Ascending aorta (tissue), 2 donors: ENCODE measurements at regions not wholly inside any gene's neighbourhood (a gene's known extent, or its start where the extent isn't known, plus 50 kb on each side); places are given as distances from the start of the nearest gene placed in this dataset.

Source experiments
- DNase-seq, 2 donors: peaks; one replicate each; pipeline ENCODE4 v3.0.0-alpha.2; 2019; ENCODE audit warnings: low spot score in 2 of 2
- H3K27ac ChIP-seq, 2 donors: fragments of 200-600 bp; sonication (generic); one replicate each; pipeline ENCODE4 v1.5.1; 2016 to 2017; ENCODE audit warnings: mild to moderate bottlenecking in 1 of 2
- H3K27me3 ChIP-seq: fragments of 200-600 bp; sonication (generic); one replicate; pipeline ENCODE4 v1.5.1; 2017
- H3K36me3 ChIP-seq, 2 donors: fragments of 200-600 bp; sonication (generic); one replicate each; pipeline ENCODE4 v1.5.1; 2016
- H3K4me1 ChIP-seq, 2 donors: fragments of 200-600 bp; sonication (generic); one replicate each; pipeline ENCODE4 v1.5.1; 2016 to 2017; ENCODE audit warnings: mild to moderate bottlenecking in 1 of 2
- H3K4me3 ChIP-seq, 2 donors: fragments of 200-600 bp; sonication (generic); one replicate each; pipeline ENCODE4 v1.5.1; 2016 to 2017; ENCODE audit warnings: mild to moderate bottlenecking in 1 of 2
- H3K9me3 ChIP-seq, 2 donors: fragments of 200-600 bp; sonication (generic); one replicate each; pipeline ENCODE4 v1.5.1; 2016
- intact Hi-C: fragments of 100-400 bp; cut with DNase I; formaldehyde crosslinking; loops from one replicate; pipeline ENCODE4 v1.15.1; 2023
- TF ChIP-seq, protein P1 (sequence below), 3 experiments: fragments of 200-600 bp in 2 of 3; fragments of 450-650 bp in 1 of 3; sonication (generic) in 2 of 3; IDR thresholded peaks; one replicate each; pipeline ENCODE4 v1.5.1; 2016 to 2019; ENCODE audit warnings: antibody characterized with exemption in 3 of 3, mild to moderate bottlenecking in 1 of 3, moderate library complexity in 1 of 3

GRCh38 chr3:117893638-117894037 is 1141.0 kb downstream of the IGSF11 start:
- H3K4me3 ChIP-seq: no peak overlapping the region
- TF ChIP-seq, protein P1, sequence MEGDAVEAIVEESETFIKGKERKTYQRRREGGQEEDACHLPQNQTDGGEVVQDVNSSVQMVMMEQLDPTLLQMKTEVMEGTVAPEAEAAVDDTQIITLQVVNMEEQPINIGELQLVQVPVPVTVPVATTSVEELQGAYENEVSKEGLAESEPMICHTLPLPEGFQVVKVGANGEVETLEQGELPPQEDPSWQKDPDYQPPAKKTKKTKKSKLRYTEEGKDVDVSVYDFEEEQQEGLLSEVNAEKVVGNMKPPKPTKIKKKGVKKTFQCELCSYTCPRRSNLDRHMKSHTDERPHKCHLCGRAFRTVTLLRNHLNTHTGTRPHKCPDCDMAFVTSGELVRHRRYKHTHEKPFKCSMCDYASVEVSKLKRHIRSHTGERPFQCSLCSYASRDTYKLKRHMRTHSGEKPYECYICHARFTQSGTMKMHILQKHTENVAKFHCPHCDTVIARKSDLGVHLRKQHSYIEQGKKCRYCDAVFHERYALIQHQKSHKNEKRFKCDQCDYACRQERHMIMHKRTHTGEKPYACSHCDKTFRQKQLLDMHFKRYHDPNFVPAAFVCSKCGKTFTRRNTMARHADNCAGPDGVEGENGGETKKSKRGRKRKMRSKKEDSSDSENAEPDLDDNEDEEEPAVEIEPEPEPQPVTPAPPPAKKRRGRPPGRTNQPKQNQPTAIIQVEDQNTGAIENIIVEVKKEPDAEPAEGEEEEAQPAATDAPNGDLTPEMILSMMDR (IDR thresholded peaks at IDR 0.05): no peak
- H3K27ac ChIP-seq: no peak overlapping the region
- H3K4me1 ChIP-seq: no peaks in the 10 kb centered on the region
- no peaks in the 10 kb centered on the region for H3K27me3 ChIP-seq
- DNase-seq: no peak
- intact Hi-C loops: no loop called here
- H3K36me3 ChIP-seq: no peaks in the 10 kb centered on the region
- H3K9me3 ChIP-seq: no peaks in the 10 kb centered on the region

GRCh38 chr3:117898722-117899522 is 1135.7 kb downstream of the IGSF11 start:
- intact Hi-C loops: no loop called here
- no peaks in the 10 kb centered on the region for H3K27me3 ChIP-seq
- H3K9me3 ChIP-seq: no peaks in the 10 kb centered on the region
- no peak overlapping the region for H3K4me3 ChIP-seq
- H3K4me1 ChIP-seq: no peaks in the 10 kb centered on the region
- TF ChIP-seq, protein P1 (IDR thresholded peaks at IDR 0.05): no peak
- H3K36me3 ChIP-seq: no peaks in the 10 kb centered on the region
- DNase-seq: no peak
- no peak overlapping the region for H3K27ac ChIP-seq

- Histone ChIP-seq H3K27ac (no peak overlapping the region), H3K9me3 (no peaks in the 10 kb centered on the region), H3K4me1 (no peaks in the 10 kb centered on the region), H3K27me3 (no peaks in the 10 kb centered on the region), H3K4me3 (no peak overlapping the region), H3K36me3 (no peaks in the 10 kb centered on the region)
- intact Hi-C loops: no loop called here
- no peak for DNase-seq
- TF ChIP-seq, protein P1 (IDR thresholded peaks at IDR 0.05): no peak
Observed at GRCh38 chr3:117903226-117903625, 1131.4 kb downstream of the IGSF11 start.

- H3K9me3 ChIP-seq: no peaks in the 10 kb centered on the region
- TF ChIP-seq, protein P1 (IDR thresholded peaks at IDR 0.05): no peak
- H3K4me3 ChIP-seq: no peak overlapping the region
- H3K4me1 ChIP-seq: no peaks in the 10 kb centered on the region
- H3K27me3 ChIP-seq: no peaks in the 10 kb centered on the region
- no peak for DNase-seq
- H3K36me3 ChIP-seq: no peaks in the 10 kb centered on the region
- no peak overlapping the region for H3K27ac ChIP-seq
- intact Hi-C loops: no loop called here
Observed at GRCh38 chr3:117910820-117911521, 1123.7 kb downstream of the IGSF11 start.

- no peaks in the 10 kb centered on the region for H3K36me3 ChIP-seq
- H3K4me3 ChIP-seq: no peak overlapping the region
- TF ChIP-seq, protein P1 (IDR thresholded peaks at IDR 0.05): no peak
- H3K9me3 ChIP-seq: no peaks in the 10 kb centered on the region
- no peak for DNase-seq
- H3K27ac ChIP-seq: no peak overlapping the region
- H3K27me3 ChIP-seq: no peaks in the 10 kb centered on the region
- no peaks in the 10 kb centered on the region for H3K4me1 ChIP-seq
- intact Hi-C loops: no loop called here
Observed at GRCh38 chr3:117912352-117912751, 1122.3 kb downstream of the IGSF11 start.
